ENCODE measurements at regions not wholly inside any gene's neighbourhood (a gene's known extent, or its start where the extent isn't known, plus 50 kb on each side); places are given as distances from the start of the nearest gene placed in this dataset.
"Not testable (repeated sequence)": the region's sequence is repeated elsewhere in the genome, so short reads cannot be mapped to it uniquely, and the experiment has no call there.

DNA sequence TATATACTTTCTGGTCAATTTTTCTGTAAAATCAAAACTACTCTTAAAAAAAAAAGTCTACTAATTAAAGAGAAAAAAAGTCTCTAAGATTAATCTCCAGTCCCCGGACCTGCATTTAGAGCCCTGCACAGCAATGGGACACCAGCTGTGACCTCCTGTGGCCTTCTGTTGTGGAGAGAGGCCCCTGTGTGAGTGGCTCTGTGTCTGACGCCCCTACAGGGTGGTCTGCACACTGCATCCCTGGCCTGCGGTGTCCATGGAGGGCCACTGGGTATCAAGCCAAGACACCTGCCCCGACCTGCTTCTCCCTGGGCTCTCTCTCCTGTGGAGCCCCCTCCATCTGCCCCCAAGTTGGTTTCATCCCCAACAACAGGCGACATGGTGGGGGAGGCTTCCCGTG is 248.0 kb upstream of the DIO3 start:
- TF ChIP-seq ZFX (IDR thresholded peaks at IDR 0.05), result no peak
- TF ChIP-seq, protein P1, sequence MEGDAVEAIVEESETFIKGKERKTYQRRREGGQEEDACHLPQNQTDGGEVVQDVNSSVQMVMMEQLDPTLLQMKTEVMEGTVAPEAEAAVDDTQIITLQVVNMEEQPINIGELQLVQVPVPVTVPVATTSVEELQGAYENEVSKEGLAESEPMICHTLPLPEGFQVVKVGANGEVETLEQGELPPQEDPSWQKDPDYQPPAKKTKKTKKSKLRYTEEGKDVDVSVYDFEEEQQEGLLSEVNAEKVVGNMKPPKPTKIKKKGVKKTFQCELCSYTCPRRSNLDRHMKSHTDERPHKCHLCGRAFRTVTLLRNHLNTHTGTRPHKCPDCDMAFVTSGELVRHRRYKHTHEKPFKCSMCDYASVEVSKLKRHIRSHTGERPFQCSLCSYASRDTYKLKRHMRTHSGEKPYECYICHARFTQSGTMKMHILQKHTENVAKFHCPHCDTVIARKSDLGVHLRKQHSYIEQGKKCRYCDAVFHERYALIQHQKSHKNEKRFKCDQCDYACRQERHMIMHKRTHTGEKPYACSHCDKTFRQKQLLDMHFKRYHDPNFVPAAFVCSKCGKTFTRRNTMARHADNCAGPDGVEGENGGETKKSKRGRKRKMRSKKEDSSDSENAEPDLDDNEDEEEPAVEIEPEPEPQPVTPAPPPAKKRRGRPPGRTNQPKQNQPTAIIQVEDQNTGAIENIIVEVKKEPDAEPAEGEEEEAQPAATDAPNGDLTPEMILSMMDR (conservative IDR thresholded peaks at IDR 0.05), result no peak
- H3K27ac ChIP-seq, result no peak overlapping the region

DNA sequence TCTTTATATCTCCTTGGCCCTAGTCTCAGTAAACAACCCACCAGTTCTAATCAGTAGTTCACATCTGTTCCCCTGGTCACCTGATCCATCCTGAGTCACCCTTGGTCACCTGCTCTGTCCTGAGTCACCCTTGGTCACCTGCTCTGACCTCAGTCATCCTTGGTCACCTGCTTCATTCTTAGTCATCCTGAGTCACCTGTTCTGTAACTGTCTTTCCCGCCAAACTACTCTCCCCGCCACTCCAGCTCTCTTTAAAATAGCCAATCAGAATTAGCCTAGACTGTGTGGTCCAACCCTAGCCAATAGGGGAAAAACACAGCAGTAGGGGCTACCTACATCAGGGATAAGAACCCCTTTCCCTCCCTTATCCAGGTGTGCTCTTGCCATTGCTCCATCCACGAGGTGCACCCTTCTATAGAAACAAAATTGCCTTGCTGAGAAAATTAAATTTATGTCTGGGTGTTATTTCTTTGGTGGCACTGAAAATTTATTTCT is 245.4 kb upstream of the DIO3 start:
- TF ChIP-seq, protein P1 (conservative IDR thresholded peaks at IDR 0.05), result no peak
- no peak for TF ChIP-seq ZFX (IDR thresholded peaks at IDR 0.05)
- no peak overlapping the region; the same call in 1 of the 2 replicates for H3K27ac ChIP-seq

DNA sequence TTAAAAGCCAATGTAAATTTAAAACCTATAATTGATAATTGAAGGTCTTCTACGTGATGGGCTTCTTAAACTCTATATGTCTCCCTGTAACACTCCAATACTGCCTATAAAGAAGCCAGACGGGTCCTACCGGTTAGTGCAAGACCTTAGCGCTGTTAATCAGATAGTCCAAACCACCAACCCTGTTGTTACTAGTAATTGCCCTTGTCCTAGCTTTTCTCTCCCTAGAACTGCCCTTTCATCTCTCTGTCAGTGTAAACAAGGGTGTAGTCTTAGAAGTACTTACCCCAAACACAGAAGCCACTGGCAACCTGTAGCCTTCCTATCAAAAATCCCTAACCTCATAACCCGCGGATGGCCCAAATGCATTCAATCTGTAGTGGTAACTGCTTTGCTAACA is 243.0 kb upstream of the DIO3 start:
- no peak overlapping the region for H3K27ac ChIP-seq
- TF ChIP-seq, protein P1 (conservative IDR thresholded peaks at IDR 0.05), result no peak
- no peak for TF ChIP-seq ZFX (IDR thresholded peaks at IDR 0.05)

DNA sequence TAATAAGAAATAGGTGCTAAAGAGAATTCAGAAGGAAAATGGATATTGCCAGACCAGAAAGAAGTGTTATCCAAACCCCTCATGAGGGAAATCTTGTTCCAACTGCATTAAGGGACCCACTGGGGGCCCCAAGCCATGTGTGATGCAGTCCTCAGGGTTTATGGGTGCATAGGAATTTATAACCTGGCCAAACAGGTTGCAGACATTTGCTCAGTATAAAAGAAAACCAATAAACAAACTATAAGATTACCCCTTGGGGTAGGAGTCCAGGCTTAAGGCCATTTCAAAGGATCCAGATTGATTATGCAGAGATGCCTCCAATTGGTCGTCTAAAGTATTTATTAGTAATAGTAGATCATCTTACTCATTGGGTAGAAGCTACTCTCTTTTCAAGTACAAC is 240.9 kb upstream of the DIO3 start:
- no peak overlapping the region for H3K27ac ChIP-seq
- TF ChIP-seq ZFX (IDR thresholded peaks at IDR 0.05), result no peak
- TF ChIP-seq, protein P1 (conservative IDR thresholded peaks at IDR 0.05), result no peak

DNA sequence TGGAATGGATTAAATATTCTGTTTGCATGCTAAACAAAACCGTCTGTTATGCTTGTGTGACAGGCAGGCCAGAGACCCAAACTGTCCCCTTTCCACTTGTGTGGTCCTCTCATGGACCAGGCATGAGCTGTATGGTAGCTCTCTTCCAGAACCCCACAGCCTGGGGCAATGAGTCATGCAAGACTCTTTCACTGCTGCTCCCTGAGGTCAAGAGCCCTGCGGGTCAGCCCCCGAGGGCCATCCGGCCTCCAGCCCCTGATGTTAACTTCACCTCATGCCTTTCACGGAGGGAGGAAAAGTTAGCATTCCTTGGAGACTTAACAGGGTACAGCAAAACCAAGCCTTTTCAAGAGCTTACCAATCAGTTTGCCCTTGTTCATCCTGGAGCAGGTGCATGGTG is 239.1 kb upstream of the DIO3 start:
- H3K27ac ChIP-seq, result no peak overlapping the region
- TF ChIP-seq ZFX (IDR thresholded peaks at IDR 0.05), result no peak
- TF ChIP-seq, protein P1 (conservative IDR thresholded peaks at IDR 0.05), result no peak

DNA sequence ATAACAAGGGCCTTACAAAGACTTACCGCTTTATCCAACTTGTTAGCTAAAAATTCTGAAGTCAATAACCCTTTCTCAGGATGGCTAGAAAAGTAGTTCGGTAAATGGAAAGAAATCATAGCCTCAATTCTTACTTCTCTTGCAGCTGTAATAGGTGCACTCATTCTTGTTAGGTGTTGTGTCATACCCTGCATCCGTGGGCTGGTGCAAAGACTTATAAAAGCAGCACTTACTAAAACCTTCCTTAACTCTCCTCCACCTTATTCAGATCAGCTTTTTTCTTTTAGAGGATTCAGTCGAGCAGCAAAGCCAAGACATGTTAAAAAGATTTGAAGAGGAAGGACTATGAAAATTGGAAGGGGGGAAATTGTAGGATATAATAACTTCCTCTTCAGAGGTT is 238.2 kb upstream of the DIO3 start:
- no peak overlapping the region for H3K27ac ChIP-seq
- TF ChIP-seq, protein P1 (conservative IDR thresholded peaks at IDR 0.05), result no peak
- no peak for TF ChIP-seq ZFX (IDR thresholded peaks at IDR 0.05)

DNA sequence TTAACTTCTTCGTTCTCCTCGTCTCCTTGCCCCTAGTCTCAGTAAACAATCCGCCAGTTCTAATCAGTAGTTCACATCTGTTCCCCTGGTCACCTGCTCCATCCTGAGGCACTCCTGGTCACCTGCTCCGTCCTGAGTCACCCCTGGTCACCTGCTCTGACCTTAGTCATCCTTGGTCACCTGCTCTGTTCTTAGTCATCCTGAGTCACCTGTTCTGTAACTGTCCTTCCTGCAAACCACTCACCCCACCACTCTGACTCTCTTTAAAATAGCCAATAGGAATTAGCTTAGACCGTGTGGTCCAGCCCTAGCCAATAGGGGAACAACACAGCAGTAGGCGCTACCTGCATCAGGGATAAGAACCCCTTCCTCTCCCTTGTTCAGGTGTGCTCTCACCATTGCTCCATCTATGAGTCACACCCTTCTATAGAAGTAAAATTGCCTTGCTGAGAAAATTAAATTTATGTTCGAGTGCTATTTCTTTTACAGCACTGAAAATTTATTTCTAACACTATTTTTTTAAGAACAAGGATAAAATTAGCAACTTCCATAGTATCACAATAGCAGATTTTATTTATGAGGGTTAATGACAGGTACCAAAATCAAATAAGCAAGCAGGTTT is 237.6 kb upstream of the DIO3 start:
- not testable (repeated sequence) for H3K27ac ChIP-seq

DNA sequence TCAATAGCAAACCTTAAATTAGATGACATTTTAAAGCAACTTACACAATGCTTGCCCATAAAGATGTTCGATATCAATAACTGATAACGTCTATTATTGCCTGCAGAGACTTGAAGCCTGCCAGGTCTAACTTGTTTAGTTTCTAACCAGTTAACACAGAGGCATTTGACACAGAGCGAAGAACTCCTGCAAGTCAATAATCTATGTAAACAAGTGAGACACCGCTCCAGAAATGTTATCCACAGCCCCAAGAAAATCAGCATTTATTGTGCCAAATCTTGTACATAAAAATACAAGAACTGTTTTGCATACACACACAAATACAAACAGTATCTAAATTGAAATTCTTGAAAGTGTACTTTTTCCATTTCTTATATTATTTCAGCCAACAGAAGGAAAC is 236.0 kb upstream of the DIO3 start:
- no peak overlapping the region for H3K27ac ChIP-seq
- no peak for TF ChIP-seq ZFX (IDR thresholded peaks at IDR 0.05)
